Activated CD8-positive, alpha-beta memory T cell treated with anti-CD3 and anti-CD28 coated beads, Interleukin-2, amount 50 U/mL, for 4 hours (primary cell): ENCODE measurements at regions not wholly inside any gene's neighbourhood (a gene's known extent, or its start where the extent isn't known, plus 50 kb on each side); places are given as distances from the start of the nearest gene placed in this dataset.

Source experiments
- DNase-seq: peaks from one replicate; pipeline ENCODE4 v3.0.0-alpha.2; 2020

DNA sequence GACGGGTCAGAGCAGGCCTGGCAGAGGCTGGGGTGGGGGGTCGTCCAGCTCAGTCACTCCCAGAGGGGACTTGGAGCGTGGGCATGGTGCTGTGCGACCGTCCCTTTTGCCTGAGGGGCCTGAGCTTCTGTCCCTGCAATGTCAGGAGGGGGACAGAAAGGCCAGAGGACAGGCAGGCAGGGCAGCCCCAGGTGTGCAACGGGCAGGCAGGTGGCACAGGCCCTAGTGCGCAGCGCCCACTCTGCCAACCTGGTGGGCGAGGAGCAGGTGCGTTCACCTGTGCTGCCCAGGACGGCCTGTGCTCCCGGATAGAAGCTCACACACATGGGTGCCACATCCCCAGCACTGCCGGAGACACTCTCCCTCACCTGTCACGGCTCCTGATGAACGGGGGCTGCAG is 78.7 kb upstream of the SLCO4A1 start:
- no peak for DNase-seq

DNA sequence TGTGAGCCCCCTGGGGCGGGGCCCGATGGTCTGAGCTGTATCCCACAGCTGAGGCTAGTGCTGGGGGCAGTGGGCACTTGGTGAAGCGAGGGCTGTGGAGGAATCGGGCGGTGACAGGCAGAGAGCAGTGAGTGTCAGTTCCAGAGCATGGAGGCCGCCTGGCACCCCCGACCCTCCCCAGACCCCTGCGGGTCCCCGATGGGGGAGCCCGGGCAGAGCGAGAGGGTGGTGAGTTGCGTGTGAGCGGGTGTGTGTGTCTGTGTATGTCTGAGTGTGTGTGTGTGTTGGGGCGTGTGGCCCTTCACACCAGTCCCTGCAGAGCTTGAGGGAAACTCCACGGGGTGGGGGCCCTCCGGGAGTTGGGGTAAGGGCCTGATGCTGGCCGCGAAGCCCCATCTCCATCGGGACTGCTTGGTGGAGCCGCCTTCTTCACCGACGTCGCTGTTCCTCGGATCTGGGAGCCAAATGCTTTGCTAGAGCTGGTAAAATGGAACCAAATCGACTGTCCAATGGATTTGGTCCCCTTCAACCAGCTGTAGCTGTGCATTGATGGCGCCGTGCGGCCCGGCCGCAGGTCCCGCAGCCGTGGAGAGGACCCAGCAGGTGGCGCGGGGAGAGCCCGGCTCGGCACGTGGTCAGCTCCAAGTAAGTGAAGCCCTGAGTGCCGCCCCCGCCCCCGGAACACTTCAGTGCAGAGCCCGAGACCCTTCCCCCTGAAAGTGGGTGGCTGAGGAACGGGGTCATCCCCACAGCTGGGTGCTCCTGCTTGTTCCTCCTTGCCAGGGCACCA is 77.7 kb upstream of the SLCO4A1 start:
- DNase-seq = no peak

DNA sequence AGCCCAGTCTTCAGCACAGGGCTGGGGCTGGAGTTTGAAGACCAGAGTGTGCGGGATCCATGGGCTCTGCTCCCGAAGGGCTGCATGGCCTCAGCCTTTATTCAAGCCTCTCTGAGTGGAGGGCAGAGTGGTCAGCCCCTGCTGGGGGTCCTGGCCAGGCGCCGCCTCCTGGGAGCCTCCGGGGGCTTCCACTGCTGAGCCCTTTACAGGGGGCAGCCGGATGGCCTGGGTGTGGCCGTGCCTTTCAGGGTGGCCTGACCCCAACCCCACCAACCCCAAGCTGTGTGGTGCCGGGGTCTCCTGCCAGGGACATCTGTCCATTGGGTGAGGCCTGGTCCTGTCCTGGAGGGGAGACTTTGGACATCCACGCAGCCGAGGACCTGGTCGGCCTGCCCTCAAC is 76.0 kb upstream of the SLCO4A1 start:
- no peak for DNase-seq

DNA sequence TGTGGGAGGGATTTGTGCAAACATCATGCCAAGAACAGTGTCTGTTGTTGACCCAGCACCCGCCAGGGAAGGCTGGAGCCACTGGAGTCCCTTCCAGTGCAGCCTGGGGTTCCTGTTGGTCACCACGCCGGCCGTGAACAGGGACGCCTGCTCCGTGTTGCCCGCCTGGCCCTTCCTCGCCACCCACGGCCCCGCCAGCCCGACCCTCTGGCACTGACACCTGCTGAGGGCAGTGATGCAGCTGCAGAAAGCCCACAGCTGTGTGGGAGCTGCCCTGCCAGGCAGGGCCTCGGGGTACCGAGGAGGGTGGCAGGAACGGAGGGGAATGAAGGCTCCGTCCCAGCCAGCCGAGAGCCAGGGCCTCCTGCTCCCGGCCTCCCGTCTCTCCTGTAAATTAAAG is 75.5 kb upstream of the SLCO4A1 start:
- DNase-seq = no peak

DNA sequence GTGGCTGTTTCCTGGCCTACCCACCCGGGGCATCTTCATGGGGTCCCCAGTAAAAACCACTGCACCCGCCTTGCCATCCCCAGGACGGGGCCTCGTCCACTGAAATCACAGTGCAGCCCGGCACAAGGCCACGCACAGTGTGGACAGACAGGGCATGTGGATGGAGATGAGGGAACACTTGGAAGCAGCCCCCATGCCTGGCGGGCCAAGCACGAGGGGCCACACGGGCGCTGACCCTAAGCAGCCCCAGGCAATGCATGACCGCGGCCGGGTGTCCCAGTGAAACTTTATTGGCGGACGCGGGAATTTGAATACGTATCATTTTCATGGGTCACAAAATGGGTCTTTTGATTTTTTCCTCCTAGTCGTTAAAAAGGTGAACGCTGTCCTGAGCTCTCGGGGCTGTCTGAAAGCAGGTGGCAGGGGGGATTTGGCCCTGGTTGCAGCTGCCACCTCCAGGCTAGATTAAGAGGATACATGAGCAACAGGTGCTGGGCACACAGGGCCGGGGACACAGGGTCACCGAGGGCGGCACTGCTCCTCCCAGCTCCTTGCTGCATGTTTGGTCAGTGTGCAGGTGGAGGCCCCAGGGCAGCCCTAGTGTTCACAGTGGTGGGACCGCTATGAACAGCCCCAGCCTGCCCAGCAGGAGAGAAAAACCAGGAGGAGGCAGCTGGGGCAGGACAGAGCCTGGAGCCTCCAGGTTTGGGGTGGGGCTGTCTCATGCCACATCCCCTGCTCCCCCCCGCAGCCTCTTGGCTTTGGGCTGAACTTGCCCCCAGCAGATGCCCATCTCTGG is 74.9 kb upstream of the SLCO4A1 start:
- DNase-seq = no peak

DNA sequence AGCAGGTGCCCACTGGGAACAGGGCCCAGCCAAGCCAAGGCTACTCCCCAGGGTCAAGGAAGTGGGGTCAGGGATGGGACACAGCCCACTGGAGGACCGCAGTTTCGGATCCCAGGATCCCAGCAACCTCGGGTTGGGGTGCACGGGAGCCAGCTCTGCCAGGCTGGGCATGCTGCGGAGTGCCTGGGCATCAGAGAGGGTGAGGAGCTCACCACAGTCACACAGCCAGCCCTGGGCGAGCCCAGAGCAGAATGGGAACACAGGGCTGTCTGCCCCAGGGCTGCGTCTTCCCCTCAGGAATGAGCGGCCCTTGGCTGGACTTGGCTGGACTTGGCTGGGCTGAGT is 74.3 kb upstream of the SLCO4A1 start:
- no peak for DNase-seq

DNA sequence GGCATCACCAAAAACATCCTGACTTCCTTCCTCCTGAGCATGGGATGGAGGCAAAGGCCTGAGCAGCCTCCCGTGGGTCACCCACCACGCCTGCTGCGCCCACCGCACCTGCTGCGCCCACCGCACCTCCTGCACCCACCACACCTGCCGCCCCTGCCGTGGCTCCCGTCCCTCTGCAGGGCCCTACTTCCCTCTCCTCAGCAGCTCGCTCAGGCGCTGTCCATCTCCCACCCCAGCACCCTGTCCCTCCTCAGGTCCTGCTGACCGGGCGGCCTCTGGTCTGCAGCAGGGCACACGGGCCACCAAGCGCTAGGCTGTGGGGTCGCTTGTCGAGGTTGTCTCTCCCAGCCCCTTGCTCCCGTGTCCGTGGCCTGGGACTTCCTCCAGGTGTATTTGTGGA is 72.7 kb upstream of the SLCO4A1 start:
- no peak for DNase-seq

DNA sequence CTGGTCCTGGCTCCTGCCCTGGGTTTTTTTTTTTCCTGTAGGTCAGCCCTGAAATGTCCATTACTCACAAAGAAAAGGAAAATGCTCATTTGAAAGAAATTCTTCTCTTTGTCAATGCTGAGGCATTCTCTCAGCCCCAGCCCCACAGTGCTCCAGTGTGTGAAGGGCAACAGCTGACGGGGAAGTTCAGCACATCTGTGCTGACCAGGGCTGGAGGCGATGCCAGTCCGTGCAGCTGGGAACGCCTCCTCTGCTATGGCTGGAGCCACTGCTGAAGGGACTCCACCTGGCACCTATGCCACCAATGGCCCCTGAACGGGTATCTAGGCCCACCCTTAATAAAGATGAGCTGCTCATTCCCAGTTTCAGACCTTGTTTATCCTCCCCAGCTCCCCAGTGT is 71.9 kb upstream of the SLCO4A1 start:
- no peak for DNase-seq

DNA sequence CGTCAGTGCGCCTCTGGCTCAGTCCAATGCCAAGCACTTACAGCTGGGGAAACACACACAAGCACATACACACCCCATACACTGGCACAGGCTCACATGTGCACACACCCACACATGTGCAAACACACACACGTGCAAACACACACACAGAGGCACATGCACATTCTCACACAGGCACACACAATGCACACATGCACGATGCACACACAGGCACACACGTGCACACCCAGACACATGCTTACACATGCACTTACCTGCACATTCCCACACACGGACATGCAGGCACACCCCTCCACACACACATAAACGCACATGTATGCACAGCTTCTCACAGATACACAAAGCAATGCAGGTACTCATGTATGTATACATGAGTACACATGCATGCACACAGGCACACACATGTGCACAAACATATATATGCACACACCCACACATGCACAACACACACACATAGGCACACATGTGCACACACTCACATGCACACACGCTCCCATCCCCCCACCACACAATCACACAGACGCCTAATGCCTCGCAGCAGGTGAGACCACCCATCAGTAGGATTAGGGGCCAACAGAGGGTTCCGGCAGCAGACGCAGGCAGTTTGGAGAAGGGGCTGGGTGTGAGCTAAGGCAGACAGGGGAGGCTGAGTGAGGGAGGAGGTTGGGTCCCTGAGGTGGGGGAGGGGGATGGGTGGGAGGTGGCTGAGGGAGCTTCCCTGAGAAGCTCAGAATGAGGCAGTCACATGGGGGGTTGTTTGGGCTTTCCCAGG is 71.2 kb upstream of the SLCO4A1 start:
- no peak for DNase-seq

DNA sequence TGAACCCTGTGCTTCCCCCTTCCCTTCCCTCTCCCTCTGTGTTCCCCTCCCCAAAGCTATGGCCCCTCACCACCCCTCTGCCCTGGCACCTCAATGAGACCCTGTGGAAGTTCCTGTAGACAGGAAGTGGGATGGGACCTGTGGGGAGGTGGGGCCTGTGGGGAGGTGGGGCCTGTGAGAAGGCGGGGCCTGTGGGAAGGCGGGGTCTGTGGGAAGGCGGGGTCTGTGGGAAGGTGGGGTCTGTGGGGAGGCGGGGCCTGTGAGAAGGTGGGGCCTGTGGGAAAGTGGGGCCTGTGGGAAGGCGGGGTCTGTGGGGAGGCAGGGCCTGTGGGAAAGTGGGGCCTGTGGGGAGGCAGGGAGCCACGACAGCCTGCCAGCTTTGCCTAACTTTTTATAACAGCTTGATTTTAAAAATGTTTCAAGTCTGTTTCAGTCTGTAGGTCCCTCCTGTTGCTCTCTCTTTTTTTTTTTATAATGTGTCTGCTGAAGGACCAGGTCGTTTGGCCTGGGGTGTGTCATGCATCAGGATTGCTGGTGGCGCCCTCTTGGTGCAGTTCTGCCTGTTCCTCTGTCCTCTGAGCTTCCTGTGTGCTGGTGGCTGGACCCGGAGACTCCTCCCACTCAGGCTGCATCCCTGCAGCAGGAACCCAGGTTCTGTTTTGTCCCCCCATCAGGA is 70.5 kb upstream of the SLCO4A1 start:
- DNase-seq = no peak

DNA sequence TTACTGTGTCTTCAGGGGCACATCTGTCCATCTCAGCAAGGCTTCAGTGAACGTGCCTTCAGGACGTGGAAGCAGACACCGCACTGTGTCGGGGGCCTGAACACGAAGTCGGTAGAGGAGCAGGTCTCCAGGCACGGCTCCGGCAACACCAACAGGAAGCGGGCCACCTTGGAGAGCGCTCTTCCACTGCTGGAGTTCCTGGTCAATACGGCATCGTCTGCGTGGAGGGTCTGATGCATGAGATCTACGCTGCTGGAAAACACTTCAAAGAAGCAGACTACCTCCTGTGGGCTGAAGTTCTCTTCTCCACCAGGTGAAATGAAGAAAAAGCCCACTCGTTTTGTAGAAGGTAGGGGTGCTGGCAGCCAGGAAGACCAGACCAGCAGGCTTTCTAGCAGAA is 69.3 kb upstream of the SLCO4A1 start:
- DNase-seq = no peak

DNA sequence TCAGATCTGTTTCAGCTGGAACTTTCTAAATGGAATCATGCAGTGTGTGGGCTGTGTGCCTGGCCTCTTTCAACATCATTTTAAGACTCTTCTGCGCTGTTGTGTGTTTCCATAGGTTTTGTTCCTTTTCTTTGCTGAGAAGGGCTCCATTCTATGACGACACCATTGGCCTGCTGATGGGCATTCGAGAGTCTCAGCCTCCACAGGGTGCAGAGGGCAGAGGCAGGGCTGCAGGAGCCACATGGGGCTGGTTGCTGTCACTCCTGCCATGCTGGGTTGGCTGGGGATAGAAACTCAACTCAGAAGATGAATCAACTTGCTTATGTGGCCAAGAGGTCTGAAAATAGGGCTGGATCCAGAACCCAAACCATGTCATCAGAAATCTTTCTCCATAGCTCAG is 68.5 kb upstream of the SLCO4A1 start:
- DNase-seq = no peak

DNA sequence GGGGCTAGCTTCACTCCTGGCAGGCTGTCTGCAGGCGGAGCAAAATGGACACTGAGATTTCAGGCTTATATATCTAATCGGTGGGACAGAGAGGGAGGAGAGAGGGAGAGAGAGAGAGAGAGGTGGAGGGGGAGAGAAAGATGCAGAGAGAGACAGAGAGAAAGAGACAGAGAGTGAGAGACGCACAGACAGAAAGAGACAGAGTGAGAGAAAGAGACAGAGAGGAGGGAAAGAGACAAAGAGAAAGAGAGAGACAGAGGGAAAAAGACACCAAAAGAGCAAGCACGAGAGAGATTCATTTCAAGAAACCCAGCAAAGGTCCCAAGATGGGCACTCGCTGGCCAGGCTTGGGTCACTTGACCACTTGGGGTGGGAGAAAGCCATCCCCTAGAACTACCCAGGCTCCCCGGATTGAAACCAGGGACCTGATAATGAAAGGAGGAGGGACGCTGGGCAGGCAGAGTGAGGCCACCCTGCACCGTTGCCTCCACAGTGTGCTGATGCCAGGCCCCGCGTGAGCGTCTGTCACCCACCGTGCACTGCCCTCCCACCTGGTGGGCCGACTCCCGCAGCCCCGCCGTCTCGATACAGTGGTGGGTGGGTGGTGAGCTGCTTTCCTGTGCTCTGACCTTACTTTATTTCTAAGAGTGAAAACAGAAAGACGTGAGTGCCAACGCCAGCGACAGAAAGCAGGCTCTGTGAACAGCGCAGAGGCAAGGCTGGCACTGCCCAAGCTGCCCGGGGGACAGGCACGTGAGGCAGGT is 67.9 kb upstream of the SLCO4A1 start:
- DNase-seq = no peak

DNA sequence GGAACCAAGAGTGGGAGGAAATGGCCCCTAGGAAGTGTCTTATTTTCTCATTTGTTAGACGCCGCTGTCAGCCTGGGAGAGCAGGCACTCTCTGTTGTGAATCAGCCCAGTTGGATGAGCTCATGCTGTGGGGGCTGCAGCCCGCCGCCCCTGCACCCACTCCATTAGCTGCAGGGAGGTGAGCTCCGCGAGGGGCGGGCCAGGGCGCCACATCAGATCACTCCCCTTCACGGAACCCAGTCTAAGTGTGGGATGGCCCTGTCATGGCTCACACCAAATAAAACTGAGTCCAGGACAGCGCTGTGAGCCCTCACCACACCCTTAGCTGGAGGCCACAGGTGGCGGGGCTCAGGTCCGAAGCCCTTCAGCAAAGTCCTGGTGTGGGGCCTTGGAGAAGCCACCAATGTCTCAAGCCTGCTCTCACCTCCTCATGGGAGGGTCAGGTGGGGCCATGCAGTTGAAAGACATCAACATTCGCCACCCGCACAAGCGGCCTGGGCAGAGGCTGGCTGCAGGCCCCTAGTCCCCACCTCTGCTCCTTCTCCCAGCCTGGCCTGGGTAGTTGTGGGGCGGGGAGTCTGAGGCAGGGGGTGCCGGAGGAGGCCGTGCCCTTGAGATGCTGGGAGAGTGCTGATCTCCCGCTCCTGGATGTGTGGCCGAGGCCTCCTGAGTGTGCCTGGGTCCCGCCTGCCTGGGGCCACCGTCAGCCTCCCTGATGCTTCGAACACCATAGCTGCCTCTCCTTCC is 66.2 kb upstream of the SLCO4A1 start:
- no peak for DNase-seq

DNA sequence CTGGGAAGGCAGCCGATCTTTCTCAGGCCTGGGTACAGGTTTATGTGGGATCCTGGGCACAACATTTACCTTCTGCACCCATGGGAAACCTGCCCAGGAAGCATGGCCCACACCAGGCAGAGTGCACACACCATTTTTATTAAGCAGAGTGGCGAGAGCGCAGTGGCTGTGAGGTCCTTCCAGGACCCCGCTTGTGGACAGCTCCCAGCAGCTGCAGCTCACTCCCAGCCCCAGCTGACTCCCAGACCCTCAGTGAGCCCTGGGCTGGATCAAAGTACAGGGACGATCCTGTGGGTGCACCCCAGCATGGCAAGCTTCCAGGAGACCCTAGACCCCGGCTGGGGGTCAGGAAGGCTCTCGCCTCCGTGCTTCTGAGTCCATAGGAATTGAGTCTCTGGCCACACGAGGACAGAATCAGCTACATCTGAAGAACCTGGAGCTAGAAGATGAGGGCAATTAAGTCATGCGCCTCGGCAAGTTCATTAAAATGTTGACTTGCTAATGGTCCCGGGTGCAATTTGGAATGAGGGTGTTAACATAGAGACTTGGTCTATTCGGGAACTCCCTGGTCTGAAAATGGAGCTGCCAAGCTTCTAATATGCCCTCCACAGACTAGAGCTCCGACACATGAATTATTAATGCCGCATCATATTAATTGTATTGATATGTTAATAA is 65.4 kb upstream of the SLCO4A1 start:
- DNase-seq = no peak

DNA sequence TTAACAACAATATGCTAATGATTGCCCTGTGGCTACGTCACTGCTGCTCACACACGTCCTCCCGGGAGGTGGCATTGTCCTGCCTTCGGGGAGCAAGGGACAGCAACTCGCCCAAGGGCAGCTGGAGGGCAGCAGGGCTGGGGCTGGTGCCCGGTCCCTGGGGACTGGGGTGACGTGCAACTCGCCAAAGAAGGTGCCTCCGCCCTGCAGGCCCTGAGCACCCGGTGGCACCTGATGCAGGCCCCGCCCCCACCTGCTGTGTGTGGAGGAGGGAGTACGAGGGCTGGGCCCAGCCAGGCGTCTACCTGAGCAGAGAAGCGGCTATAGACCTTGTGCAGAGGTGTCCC is 64.8 kb upstream of the SLCO4A1 start:
- no peak for DNase-seq

DNA sequence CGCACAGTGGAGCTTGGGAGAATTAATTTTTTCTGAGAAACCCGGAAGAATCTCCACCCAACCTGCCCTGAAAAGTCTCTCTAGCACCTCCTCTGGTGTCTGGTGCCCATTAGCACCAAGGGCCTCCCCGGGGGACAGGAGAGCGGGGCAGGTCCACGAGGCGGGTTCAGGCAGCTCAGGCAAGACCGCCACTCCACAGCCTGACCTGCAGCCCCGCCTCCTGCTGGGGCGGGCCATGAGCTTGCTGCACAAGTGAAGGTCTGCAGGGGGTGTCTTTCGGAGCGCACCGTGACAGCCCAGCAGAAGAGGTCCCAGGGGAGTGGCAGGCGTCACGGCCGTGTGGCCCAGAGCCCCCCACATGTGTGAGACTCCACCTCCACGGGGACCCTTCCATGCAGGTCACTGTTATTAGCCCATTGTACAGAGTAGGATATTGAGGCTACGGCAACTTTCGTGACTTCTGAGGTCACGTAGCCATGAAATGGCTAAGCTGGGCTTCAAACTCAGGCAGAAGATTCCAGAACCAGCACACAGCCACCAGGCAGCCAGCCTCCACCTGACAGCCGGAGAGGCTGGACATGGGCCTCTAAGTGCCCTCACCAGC is 63.9 kb upstream of the SLCO4A1 start:
- DNase-seq = no peak

DNA sequence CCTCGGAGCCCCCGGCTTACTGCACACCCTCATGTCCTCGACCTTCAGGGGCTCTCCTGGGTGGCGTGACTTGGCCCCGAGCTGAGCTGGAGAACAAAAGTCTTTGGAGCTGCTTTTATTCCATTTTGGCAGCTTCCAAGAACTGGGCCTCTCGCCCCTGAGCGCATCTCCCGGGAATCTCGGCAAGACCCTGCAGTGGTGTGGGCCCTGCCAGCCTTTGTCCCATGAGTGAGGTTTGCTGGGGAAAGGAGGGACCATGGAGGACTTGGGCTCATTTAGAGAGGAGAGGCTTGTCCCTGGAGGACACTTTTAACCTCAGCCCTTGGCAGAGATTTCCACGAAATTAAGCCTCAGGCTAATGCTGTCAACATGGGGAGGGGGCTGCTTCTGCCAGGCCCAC is 62.3 kb upstream of the SLCO4A1 start:
- DNase-seq = no peak

DNA sequence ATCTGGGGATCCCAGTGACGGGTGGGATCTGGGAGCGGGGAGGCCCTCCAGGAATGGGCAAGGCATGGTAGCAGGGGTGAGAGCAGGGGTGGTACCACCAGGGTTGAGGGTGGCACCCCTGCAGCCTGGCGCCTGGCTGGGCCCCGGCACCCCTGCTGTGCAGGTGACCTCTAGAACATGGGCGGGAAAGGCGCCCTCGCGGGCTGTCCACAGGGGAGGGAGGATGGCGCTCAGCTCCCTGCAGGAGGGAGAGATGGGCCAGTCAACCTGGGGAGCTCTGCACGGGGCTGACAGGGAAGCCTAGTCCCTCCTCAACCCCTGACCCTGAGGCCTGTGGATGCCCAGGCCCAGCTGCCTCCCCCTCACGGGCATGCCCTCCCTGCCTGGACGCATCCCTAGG is 61.6 kb upstream of the SLCO4A1 start:
- DNase-seq = no peak

DNA sequence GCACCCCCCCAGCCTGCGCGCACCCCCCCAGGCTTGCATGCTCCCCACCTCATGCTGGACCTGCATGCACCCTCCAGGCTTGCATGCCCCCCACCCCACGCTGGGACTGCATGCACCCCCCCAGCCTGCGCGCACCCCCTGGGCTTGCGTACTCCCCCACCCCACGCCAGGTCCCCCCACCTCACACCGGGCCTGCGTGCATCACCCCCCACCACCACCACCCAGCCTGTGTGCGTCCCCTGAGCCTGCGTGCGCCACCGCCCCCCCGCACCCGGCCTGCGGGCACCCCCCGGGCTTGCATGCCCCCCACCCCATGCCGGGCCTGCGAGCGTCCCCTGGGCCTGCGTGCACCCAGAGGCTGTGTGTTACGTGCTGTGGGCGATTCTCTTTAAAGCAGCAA is 61.0 kb upstream of the SLCO4A1 start:
- no peak for DNase-seq

DNA sequence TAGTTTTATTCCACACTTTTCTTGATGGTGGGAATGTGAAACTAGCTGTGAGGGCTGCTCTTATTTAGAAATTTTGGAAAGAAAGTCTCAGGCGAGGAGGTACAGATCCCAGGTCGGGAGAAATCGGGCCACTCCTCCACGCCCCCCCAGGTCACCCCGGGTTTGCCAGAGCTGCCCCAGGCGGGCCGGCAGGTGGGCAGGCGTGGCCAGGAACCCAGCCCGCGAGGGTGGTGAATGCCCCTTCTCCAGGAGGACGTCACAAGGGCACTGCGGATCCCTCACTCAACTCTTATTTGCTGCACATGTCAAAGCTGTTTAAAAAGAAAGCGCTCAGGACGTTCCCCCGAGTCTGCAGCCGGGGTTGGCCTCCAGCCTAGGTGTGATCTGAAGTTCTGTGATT is 60.5 kb upstream of the SLCO4A1 start:
- no peak for DNase-seq
